ENCODE measurements at regions not wholly inside any gene's neighbourhood (a gene's known extent, or its start where the extent isn't known, plus 50 kb on each side); places are given as distances from the start of the nearest gene placed in this dataset.

- no peak overlapping the region for H3K4me3 ChIP-seq (ENCODE audit: control insufficient read depth, low read depth, low read length)
- TF ChIP-seq CTCF (conservative IDR thresholded peaks at IDR 0.05; ENCODE audit: control insufficient read depth, insufficient read depth, low read depth, low read length), result no peak
- no peak for DNase-seq (ENCODE audit: low read depth)
These were observed 70.6 kb upstream of the STT3B start for GRCh38 chr3:31462050-31462569.

- no peak for TF ChIP-seq CTCF (conservative IDR thresholded peaks at IDR 0.05; ENCODE audit: control insufficient read depth, insufficient read depth, low read depth, low read length)
- no peak overlapping the region for H3K4me3 ChIP-seq (ENCODE audit: control insufficient read depth, low read depth, low read length)
- DNase-seq (ENCODE audit: low read depth), result peak; percentile 46
These were observed 66.7 kb upstream of the STT3B start for GRCh38 chr3:31465999-31466398.

DNA sequence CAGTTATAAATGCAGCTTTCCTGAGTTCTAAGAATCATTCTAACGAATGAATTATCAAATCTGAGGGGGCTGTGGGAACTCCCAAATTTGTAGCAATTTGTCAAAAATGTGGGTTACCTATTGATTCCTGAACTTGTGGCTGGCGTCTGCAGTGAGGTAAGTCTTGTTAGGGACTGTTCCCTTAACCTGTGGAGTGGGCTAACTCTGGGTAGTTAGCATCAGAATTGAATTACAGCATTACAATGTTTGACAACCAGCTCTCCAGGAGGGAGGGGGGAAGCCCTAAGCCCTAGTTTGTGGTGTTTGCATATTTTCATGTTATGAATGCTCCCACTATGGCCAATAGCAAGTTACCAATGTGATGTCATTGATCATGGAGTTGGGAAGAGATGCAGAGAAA is 65.9 kb upstream of the STT3B start:
- no peak for TF ChIP-seq CTCF (conservative IDR thresholded peaks at IDR 0.05; ENCODE audit: control insufficient read depth, insufficient read depth, low read depth, low read length)
- H3K4me3 ChIP-seq (ENCODE audit: control insufficient read depth, low read depth, low read length), result no peak overlapping the region
- no peak for DNase-seq (ENCODE audit: low read depth)

- no peak for DNase-seq (ENCODE audit: low read depth)
- TF ChIP-seq CTCF (conservative IDR thresholded peaks at IDR 0.05; ENCODE audit: control insufficient read depth, insufficient read depth, low read depth, low read length), result no peak
- H3K4me3 ChIP-seq (ENCODE audit: control insufficient read depth, low read depth, low read length), result no peak overlapping the region
These were observed 64.3 kb upstream of the STT3B start for GRCh38 chr3:31468433-31468832.

- no peak for DNase-seq (ENCODE audit: low read depth)
- TF ChIP-seq CTCF (conservative IDR thresholded peaks at IDR 0.05; ENCODE audit: control insufficient read depth, insufficient read depth, low read depth, low read length), result no peak
- H3K4me3 ChIP-seq (ENCODE audit: control insufficient read depth, low read depth, low read length), result no peak overlapping the region
These were observed 63.3 kb upstream of the STT3B start for GRCh38 chr3:31469385-31469784.

DNA sequence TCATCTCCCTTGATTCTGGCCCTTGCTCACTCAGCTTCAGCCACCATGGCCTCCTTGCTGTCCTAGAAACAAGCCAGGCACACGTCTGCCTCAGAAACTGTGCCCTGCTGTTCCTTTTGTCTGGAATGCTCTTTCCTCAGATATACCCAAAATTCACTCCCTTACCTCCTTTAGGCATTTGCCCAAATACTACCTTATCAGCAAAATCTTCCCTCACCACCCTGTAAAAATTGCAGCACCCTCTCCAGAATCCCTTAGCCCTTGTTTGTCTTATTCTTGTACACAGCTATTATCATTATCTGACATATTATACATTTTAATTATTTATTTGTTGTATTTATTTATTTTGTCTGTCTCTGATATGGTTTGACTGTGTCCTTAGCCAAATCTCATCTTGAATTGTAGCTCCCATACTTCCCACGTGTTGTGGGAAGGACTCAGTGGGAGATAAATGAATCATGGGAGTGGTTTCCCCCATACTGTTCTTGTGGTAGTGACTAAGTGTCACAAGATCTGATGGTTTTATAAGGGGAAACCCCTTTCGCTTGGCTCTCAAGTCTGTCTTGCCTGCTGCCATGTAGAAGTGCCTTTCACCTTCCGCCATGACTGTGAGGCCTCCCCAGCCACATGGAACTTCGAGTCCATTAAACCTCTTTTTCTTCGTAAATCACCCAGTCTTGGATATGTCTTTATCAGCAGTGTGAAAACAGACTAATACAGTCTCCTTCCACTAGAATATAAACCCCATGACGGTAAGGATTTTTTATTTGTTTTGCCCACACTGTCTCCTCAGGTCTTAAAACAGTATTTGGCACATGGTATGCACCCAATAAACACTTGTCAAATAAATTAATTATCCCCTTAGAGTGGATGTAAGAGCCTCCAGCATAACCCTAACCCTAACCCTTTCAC is 60.0 kb upstream of the STT3B start:
- no peak for TF ChIP-seq CTCF (conservative IDR thresholded peaks at IDR 0.05; ENCODE audit: control insufficient read depth, insufficient read depth, low read depth, low read length)
- DNase-seq (ENCODE audit: low read depth), result peak; percentile 77
- no peak overlapping the region for H3K4me3 ChIP-seq (ENCODE audit: control insufficient read depth, low read depth, low read length)

Measured in fibroblast of mammary gland (primary cell).